HepG2 (cell line): ENCODE measurements at regions not wholly inside any gene's neighbourhood (a gene's known extent, or its start where the extent isn't known, plus 50 kb on each side); places are given as distances from the start of the nearest gene placed in this dataset.
"Not testable (repeated sequence)": the region's sequence is repeated elsewhere in the genome, so short reads cannot be mapped to it uniquely, and the experiment has no call there.

ENCODE experiments used
- ATAC-seq: fragments of 200-7000 bp; cut with Tn5 transposase; 3 replicates; pipeline ENCODE4 v1.9.1; 2020; ENCODE audit warnings: mild to moderate bottlenecking, moderate library complexity
- BruUV-seq: library from RNA; stranded (reverse); fragments of 400-500 nt; replicated peaks from 2 replicates; lab custom pipeline; 2021; lab: Mats Ljungman, UMichigan
- CTCF ChIA-PET: fragments of 300-600 bp; formaldehyde crosslinking; extraction: SDS; loops from one replicate; lab custom pipeline; 2021; ENCODE audit warnings: low total read pairs, inconsistent platforms, low intra/inter-chr PET ratio; lab: Yijun Ruan, JAX
- POLR2A ChIA-PET: fragments of 350-600 bp; sonication (Branson Sonifier 250); formaldehyde crosslinking; loops from one replicate; lab custom pipeline; 2020; ENCODE audit warnings: antibody characterized with exemption, inconsistent platforms; lab: Yijun Ruan, JAX
- DNase-seq: peaks from one replicate; pipeline ENCODE4 v3.0.0-alpha.2; 2015; ENCODE audit warnings: low spot score
- FAIRE-seq: peaks from 3 replicates; lab custom pipeline; 2011; peaks lifted over from hg19 to GRCh38; lab: Jason Lieb, UNC
- H2AFZ ChIP-seq: one replicate; pipeline ENCODE4 v1.6.1; 2011; ENCODE audit warnings: low read length, inconsistent platforms
- H3K27ac ChIP-seq: fragments of 300-600 bp; 3 replicates; pipeline ENCODE4 v1.8.0; 2011; ENCODE audit warnings: mixed run types, mild to moderate bottlenecking, mixed read lengths, low read length, inconsistent platforms; ENCODE audit not compliant: insufficient read depth; ENCODE audit errors: extremely low read length
- H3K27me3 ChIP-seq, 2 experiments: fragments of 200-600 bp in 1 of 2; 2 replicates in 1 of 2; 3 replicates in 1 of 2; pipeline versions ENCODE4 v1.6.0 to v1.8.0; 2011; ENCODE audit warnings: low read length in 2 of 2, mild to moderate bottlenecking in 2 of 2, moderate library complexity in 2 of 2, inconsistent platforms in 1 of 2; ENCODE audit not compliant: insufficient read depth in 2 of 2, control insufficient read depth in 1 of 2
- H3K36me3 ChIP-seq, 2 experiments: fragments of 200-600 bp in 1 of 2; replicated peaks in 1 of 2; 2 replicates in 1 of 2; 3 replicates in 1 of 2; pipeline versions ENCODE4 v1.5.1 to v1.8.0; 2011; ENCODE audit warnings: low read length in 2 of 2, inconsistent platforms in 1 of 2; ENCODE audit not compliant: insufficient read depth in 2 of 2, control insufficient read depth in 1 of 2
- H3K4me1 ChIP-seq: 2 replicates; pipeline ENCODE4 v1.5.1; 2012; ENCODE audit warnings: low read length, inconsistent platforms; ENCODE audit not compliant: insufficient read depth
- H3K4me2 ChIP-seq: 2 replicates; pipeline ENCODE4 v1.6.0; 2011; ENCODE audit warnings: low read depth, low read length, inconsistent platforms
- H3K4me3 ChIP-seq, 3 experiments: fragments of 200-600 bp in 1 of 3; sonication (generic), shearing (Covaris generic) in 1 of 3; replicated peaks in 1 of 3; 2 replicates each; pipeline ENCODE4 v1.5.1; 2011 to 2016; ENCODE audit warnings: low read length in 3 of 3, inconsistent platforms in 2 of 3, low read depth in 2 of 3, mild to moderate bottlenecking in 2 of 3, control low read depth in 1 of 3, mixed read lengths in 1 of 3; ENCODE audit not compliant: insufficient read depth in 1 of 3
- H3K79me2 ChIP-seq: one replicate; pipeline ENCODE4 v1.6.1; 2011; ENCODE audit warnings: low read length, inconsistent platforms; ENCODE audit not compliant: insufficient read depth
- H3K9ac ChIP-seq: 2 replicates; pipeline ENCODE4 v1.6.0; 2011; ENCODE audit warnings: mild to moderate bottlenecking, low read depth, low read length, inconsistent platforms; ENCODE audit not compliant: insufficient read depth
- H3K9me3 ChIP-seq: 2 replicates; pipeline ENCODE4 v1.5.1; 2012; ENCODE audit warnings: mild to moderate bottlenecking, low read length
- H4K20me1 ChIP-seq: 2 replicates; pipeline ENCODE4 v1.6.0; 2011; ENCODE audit warnings: inconsistent platforms, mild to moderate bottlenecking, low read length, moderate library complexity; ENCODE audit not compliant: insufficient read depth
- CTCF ChIP-seq: sonication (generic); formaldehyde crosslinking; IDR thresholded peaks from 2 replicates; pipeline ENCODE4 v1.5.0; 2020; ENCODE audit warnings: mild to moderate bottlenecking, missing genetic modification reagents, moderate library complexity
- HNRNPK ChIP-seq: fragments of 200-400 bp; formaldehyde crosslinking; IDR thresholded peaks from 2 replicates; pipeline ENCODE4 v1.6.1; 2018; ENCODE audit warnings: low read length, low read depth, moderate library complexity, mild to moderate bottlenecking; ENCODE audit not compliant: poor library complexity, severe bottlenecking
- KDM1A ChIP-seq: IDR thresholded peaks from 2 replicates; pipeline ENCODE4 v1.6.1; 2016; ENCODE audit warnings: missing compliant biosample characterization
- NR2F1 ChIP-seq, 2 experiments: fragments of 450-650 bp in 1 of 2; formaldehyde crosslinking in 1 of 2; IDR thresholded peaks; 2 replicates each; pipeline versions ENCODE4 v1.5.0 to v1.6.1; 2016 to 2020; ENCODE audit warnings: mild to moderate bottlenecking in 1 of 2, missing compliant biosample characterization in 1 of 2, missing genetic modification reagents in 1 of 2, moderate library complexity in 1 of 2
- NR2F6 ChIP-seq, 2 experiments: IDR thresholded peaks; 2 replicates each; pipeline ENCODE4 v1.6.1; 2016; ENCODE audit warnings: antibody characterized with exemption in 1 of 2, mild to moderate bottlenecking in 1 of 2
- PCBP1 ChIP-seq: fragments of 200-400 bp; formaldehyde crosslinking; IDR thresholded peaks from 2 replicates; pipeline ENCODE4 v1.6.1; 2017; ENCODE audit warnings: mild to moderate bottlenecking, low read depth, low read length, borderline replicate concordance
- PCBP2 ChIP-seq: fragments of 200-400 bp; formaldehyde crosslinking; optimal IDR thresholded peaks from 2 replicates; pipeline ENCODE3; 2018; ENCODE audit warnings: low read length, low read depth; ENCODE audit not compliant: poor library complexity, severe bottlenecking
- PPARG ChIP-seq: conservative IDR thresholded peaks from 2 replicates; pipeline ENCODE4 v1.6.1; 2016; ENCODE audit warnings: missing biosample characterization, missing genetic modification reagents
- RAD21 ChIP-seq: fragments of 450-650 bp; formaldehyde crosslinking; IDR thresholded peaks from 2 replicates; pipeline ENCODE4 v1.5.0; 2020; ENCODE audit warnings: mild to moderate bottlenecking
- SCMH1 ChIP-seq: sonication (generic); formaldehyde crosslinking; IDR thresholded peaks from 2 replicates; pipeline ENCODE4 v1.9.0; 2021; ENCODE audit warnings: missing genetic modification reagents, mild to moderate bottlenecking, borderline replicate concordance
- SMC3 ChIP-seq: IDR thresholded peaks from 2 replicates; pipeline ENCODE4 v1.6.1; 2011; ENCODE audit warnings: low read length, improper control_type of control experiment
- STAG1 ChIP-seq: sonication (generic); formaldehyde crosslinking; IDR thresholded peaks from 2 replicates; pipeline ENCODE4 v1.4.0; 2020; ENCODE audit warnings: missing genetic modification reagents
- XRCC5 ChIP-seq: fragments of 200-400 bp; formaldehyde crosslinking; optimal IDR thresholded peaks from 2 replicates; pipeline ENCODE3; 2017; ENCODE audit warnings: mild to moderate bottlenecking, low read length
- ZBTB39 ChIP-seq: sonication (generic); formaldehyde crosslinking; IDR thresholded peaks from 2 replicates; pipeline ENCODE4 v1.5.0; 2020; ENCODE audit warnings: missing genetic modification reagents
- ZNF543 ChIP-seq: sonication (generic); formaldehyde crosslinking; IDR thresholded peaks from 2 replicates; pipeline ENCODE4 v1.4.0; 2020; ENCODE audit warnings: mild to moderate bottlenecking, missing genetic modification reagents
- ZNF556 ChIP-seq: sonication (generic); formaldehyde crosslinking; IDR thresholded peaks from 2 replicates; pipeline ENCODE4 v1.4.0; 2020; ENCODE audit warnings: mild to moderate bottlenecking, missing genetic modification reagents, borderline replicate concordance
- ZNF605 ChIP-seq: sonication (generic); formaldehyde crosslinking; IDR thresholded peaks from 2 replicates; pipeline ENCODE4 v1.8.0; 2022; ENCODE audit warnings: mild to moderate bottlenecking, missing genetic modification reagents
- WGBS: methylation state at CpG from one replicate; pipeline ENCODE4 v1.1.6; 2017; ENCODE audit warnings: low lambda C conversion rate; 5-methylcytosine and 5-hydroxymethylcytosine counted together
- in situ Hi-C: cut with HindIII; loops from 2 replicates; pipeline ENCODE4 v1.10.0; 2017; ENCODE audit warnings: low pct_unique_long_range_greater_than_20kb; ENCODE audit not compliant: extremely low pct_ligation_motif_present
- intact Hi-C: fragments of 100-400 bp; cut with micrococcal nuclease; formaldehyde crosslinking; loops from one replicate; pipeline ENCODE4 v1.10.0; 2022; ENCODE audit not compliant: unreplicated experiment

- in situ Hi-C loops: loop anchor here (5.0 kb wide), 1 partner anchor 398 kb away; no protein-coding TSS in a partner anchor
- CTCF ChIA-PET, FAIRE-seq: not testable (repeated sequence)
These were observed 59.6 kb upstream of the MYO3A start for GRCh38 chr10:25874402-25874801.

GRCh38 chr10:25875556-25876165, 58.4 kb upstream of the MYO3A start:
- H2AFZ ChIP-seq: no peak overlapping the region
- no peaks in the 10 kb centered on the region for H3K9me3 ChIP-seq
- H4K20me1 ChIP-seq: no peaks in the 10 kb centered on the region
- no peak overlapping the region for H3K4me3 ChIP-seq
- no peak overlapping the region for H3K9ac ChIP-seq
- H3K27me3 ChIP-seq: no peaks in the 10 kb centered on the region
- peak; percentile 73 for TF ChIP-seq STAG1 (CRISPR knock-in tag)
- no peak for TF ChIP-seq ZNF556 (CRISPR knock-in tag)
- peak; percentile 80 for TF ChIP-seq CTCF
- 0 out of 2 replicates have a peak, but pooled peaks have one; percentile 27 for TF ChIP-seq PPARG (CRISPR knock-in tag)
- peak; percentile 61; the same call in 1 of the 2 replicates for TF ChIP-seq SMC3
- peak; percentile 37 for TF ChIP-seq XRCC5
- peak; percentile 40; the same call in 1 of the 2 replicates for TF ChIP-seq NR2F6 (IDR thresholded peaks at IDR 0.05)
- TF ChIP-seq NR2F6 (CRISPR knock-in tag; IDR thresholded peaks at IDR 0.05): no peak
- TF ChIP-seq ZNF543 (CRISPR knock-in tag): no peak
- 0 out of 4 replicates have a peak, but pooled peaks of 1 of the 2 experiments have one; percentile 31 for TF ChIP-seq NR2F1 (CRISPR knock-in tag; IDR thresholded peaks at IDR 0.05)
- TF ChIP-seq KDM1A (CRISPR knock-in tag): no peak
- peak; percentile 27; the same call in 1 of the 2 replicates for TF ChIP-seq RAD21
- no peak for TF ChIP-seq ZBTB39 (CRISPR knock-in tag)
- TF ChIP-seq SCMH1 (CRISPR knock-in tag): no peak
- no peak for TF ChIP-seq ZNF605
- no peak overlapping the region for H3K4me2 ChIP-seq
- H3K79me2 ChIP-seq: no peaks in the 10 kb centered on the region
- intact Hi-C loops: no loop called here
- H3K4me1 ChIP-seq: no peaks in the 10 kb centered on the region
- no peaks in the 10 kb centered on the region for H3K36me3 ChIP-seq
- FAIRE-seq (peak; percentile 67), ATAC-seq (peak; percentile 83), DNase-seq (peak; percentile 60)
- H3K27ac ChIP-seq: no peak overlapping the region
- POLR2A ChIA-PET: no interaction called here
- in situ Hi-C loops: no loop called here
- CTCF ChIA-PET: interaction anchor here (1.5 kb wide), 1 partner anchor 394 kb away, joined by 10 read pairs; no protein-coding TSS in a partner anchor
- under 1% methylated on average over 7 of the region's 7 CpGs for WGBS
- BruUV-seq: no TSS peak

More at GRCh38 chr10:25874402-25874801, 59.6 kb upstream of the MYO3A start:
- TF ChIP-seq HNRNPK (peak; percentile 97), PCBP2 (peak; percentile 54), PCBP1 (peak; percentile 94)
- POLR2A ChIA-PET, intact Hi-C loops, H3K27ac ChIP-seq, H3K4me3 ChIP-seq, H3K27me3 ChIP-seq, H2AFZ ChIP-seq, ATAC-seq, H3K9ac ChIP-seq, BruUV-seq, H4K20me1 ChIP-seq, H3K9me3 ChIP-seq, H3K79me2 ChIP-seq, H3K4me2 ChIP-seq, DNase-seq, H3K36me3 ChIP-seq, H3K4me1 ChIP-seq: not testable (repeated sequence)
- 3% methylated on average over 2 of the region's 2 CpGs for WGBS
